CD4-positive, alpha-beta T cell treated with Interleukin-15 for 1 hour (primary cell): ENCODE measurements at regions not wholly inside any gene's neighbourhood (a gene's known extent, or its start where the extent isn't known, plus 50 kb on each side); places are given as distances from the start of the nearest gene placed in this dataset.
"Not testable (repeated sequence)": the region's sequence is repeated elsewhere in the genome, so short reads cannot be mapped to it uniquely, and the experiment has no call there.

Source experiments
- DNase-seq: peaks from one replicate; pipeline ENCODE4 v3.0.0-alpha.2; 2020

DNA sequence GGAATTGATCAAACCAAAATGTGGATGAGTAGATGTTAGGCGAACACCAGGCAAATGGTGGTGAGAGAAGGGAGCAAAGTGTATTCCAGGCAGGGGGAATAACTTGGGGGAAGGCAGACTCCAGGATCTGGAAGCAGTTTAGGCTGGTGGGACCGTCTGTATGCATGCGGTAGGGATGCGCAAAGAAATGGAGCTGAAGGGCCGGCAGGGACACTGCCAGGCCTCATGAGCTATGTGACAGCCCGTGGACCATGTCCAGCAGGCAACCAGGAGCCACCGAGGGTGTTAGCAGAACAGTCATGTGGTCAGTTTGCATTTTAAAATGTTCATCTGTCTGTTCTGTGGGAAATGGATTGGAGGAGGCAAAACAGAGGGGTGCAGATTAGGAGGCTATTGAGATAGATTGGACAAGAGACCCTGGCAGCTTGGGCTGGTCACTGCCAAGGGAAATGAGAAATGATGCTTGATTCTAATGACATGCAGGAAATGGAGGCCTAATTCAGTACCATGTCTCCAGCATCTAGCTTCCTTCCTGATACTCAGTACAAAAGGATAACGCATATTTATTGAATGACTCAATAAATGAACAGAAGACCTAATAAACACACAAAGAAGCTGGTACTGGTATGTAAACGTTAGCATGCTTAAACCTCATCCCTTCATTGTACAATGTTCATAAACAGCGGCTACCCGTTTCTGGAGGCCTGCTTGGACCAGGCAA is 412.4 kb downstream of the BUD13 start:
- DNase-seq = no peak

DNA sequence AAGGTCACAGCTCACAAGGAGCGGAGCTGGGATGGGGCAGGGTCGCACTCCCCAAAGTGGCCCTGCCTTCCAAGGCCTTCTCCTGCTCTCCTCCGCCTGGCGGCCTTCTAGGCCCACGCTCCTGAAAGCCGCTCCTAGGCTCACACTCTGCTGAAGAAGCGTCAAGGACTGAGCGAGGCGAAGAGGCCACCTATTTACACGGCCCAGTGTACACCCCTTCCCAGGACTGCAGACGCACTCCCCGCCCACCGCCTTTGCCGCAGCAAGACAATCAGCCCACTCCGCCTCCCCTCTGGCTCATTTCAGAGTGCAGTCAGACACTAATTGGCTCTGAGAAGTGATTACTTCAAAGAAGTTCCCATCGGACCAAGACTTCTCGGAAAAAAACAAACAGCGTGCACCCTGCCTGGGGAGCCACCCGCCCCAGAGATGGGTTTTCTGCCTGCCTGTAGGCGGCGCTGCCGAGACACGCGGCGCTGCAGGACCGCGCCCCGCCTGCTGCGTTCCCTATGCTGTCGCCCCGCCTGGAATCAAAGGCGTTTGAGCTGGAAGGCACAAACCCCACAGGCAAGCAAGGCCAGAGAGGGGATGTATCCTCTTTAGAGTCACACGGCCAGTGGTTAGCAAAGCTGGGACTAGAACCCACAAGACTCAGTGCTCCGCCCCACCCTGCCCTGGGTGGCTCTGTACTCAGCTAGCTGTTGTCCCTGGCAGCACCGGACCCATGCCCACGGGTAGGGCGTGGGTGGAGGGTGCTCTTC is 414.8 kb downstream of the BUD13 start:
- no peak for DNase-seq

DNA sequence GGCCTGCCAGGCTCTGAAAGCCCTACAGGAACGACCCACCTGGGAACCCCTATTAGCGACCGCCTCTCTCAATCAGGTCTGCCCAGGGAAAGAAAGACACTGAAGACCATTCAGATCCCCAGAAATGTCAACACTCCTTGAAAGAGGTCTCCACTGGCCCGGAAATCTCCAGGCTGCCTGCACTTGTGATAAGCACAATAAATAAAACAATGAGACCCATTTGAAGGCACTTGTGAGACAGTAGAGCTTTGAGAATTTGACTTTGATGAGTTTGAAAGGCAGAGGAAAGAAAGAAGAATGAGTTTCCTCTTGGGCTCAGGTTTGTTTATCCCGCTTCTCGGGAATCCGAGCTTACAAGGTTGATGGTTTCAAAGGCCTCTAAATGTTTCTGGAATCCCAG is 416.3 kb downstream of the BUD13 start:
- no peak for DNase-seq

DNA sequence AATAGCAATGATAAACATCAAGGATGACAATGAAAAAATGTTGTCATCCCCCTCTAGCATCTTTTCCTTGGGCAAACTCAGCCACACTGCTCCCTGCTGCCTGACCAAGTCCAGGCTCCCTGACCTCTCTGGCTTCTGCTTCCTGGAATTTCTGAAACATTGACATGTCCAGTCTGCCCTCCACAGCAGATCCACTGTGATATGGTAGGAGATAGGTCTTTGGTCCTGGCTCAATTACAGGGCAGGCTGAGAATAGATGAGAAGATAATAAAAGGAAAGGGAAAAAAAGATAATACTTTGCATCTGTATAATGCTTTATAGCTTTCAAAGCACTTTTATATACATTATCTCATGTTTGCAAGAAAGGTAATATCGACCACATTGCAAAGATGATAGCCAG is 417.7 kb downstream of the BUD13 start:
- no peak for DNase-seq

DNA sequence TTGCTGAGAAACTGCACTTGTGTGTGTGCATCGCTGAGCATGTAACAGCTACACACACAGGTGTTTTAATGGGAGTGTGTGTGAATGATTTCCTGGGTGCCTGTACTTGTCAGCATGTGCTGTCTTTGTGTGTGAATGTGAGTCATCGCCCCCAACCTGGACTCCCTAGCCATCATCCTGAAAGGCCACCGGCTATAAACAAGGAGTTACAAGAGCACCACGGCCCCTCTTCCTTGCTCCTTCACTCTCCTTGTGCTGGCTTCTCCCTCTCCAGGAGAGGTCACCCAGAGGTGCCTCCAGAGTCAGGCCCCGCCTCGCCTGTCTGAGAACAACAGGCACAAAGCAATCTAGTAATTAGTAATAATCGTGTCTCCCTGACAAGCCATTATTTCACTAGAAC is 419.2 kb downstream of the BUD13 start:
- no peak for DNase-seq

DNA sequence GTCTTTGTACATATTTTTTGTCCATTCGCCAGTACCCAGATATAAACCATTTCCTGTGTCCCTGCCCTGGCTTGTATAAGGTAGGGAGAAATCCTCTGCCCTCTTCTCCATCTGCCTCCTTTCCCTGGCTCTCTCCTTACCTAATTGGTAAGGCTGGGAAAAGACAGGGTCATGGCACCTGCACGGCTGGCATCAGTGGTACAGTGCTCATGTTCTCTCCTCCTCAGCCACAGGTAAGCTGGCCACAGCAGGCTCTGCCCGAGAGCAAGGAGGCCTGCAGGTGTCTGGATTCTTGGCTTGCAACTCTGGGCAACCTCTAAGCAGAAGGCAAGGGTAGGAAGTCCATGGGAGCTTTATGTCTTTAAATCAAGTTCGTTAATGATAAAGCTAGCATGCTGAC is 419.9 kb downstream of the BUD13 start:
- DNase-seq = no peak

DNA sequence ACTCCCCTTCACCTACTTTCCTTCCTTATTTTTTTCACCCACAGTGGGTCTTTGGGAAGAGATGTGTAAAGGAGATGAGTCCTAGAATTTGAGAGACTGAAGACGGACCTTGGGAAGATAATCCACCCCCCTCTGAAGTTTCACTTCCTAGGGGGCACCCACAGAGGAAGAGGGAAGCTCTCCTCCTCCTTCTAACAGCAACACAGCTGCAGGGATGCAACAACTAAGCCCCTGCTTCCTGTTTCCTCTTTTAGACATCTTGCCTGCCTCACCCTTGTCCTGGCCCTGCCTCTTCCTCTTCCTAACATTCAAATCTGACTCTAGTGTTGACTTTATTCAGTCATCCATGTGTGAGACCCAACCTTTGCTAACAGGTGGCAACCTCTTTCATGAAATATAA is 424.6 kb downstream of the BUD13 start:
- peak; percentile 42 for DNase-seq

DNA sequence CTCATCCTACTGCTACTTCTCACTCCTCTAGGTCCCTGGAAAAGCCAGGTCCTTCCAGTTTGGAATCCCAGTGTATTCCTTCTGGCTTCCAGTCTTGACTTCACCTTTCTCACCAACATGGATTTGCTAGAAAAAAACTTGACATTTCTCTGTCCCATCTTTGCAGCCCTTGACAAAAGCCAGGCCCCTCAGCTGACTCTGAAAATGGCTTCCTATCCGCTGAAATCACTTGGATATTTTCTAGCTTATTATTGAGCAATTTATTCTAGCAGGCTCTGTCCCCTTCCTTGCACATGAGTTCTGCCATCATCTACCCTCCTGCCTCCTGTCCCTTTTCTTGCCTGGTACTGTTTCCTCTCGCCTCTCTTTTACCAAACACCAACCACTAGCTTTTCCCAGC is 427.2 kb downstream of the BUD13 start:
- DNase-seq = no peak

DNA sequence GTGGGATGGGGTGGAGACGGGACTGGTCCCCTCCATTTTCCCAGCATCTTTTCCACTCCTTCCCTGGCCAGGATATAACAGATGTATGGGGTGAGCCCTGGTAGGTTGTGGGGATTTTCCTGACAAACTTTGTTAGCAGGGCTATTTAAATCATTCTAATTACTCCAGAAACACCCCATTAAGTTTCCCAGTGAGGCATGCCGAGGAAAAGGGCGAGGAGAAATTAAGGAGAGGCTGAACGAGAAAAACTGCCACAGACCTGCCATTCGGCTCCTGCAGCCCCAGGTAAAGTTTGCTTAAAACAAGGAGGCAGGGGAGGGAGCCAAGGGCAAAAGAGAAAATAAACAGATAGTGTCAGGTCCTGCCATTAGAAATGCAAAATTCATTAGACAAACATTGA is 428.2 kb downstream of the BUD13 start:
- DNase-seq = no peak

DNA sequence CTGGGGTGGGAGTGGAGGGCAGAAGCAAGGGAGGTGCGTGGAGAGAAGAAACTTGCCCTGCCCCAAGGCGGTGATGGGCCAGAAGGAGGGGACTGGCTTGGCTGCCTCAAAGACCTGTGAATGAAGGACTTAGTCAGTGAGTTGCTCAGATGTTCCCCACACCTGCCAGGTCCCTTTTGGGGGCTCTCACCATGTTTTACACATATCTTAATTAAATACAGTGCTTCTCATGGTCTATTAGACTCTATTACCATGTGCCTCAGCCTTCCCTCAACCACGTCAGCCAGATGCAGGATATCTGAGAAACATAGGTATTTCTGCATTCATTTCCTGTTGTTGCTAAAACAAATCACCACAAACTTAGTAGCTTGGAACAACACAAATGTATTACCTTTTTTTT is 429.5 kb downstream of the BUD13 start:
- DNase-seq = peak; percentile 18

DNA sequence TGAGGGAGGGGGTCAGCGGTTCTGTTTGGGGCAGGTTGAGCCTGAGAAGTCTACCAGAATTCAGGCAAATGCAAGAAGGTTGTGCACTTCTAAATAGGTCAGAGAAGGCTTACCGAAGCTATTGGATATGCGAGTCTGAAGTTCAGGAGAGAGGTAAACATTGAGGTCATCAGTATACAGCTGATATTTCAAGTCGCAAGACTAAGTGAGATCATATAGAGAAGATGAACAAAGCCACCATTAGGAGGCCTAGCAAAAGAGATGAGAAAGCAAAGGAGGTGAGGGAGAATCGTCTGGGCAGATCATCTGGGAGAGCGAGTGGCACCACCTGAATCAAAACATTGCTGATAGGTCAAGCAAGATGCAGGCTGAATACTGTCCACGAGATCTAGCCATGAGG is 430.6 kb downstream of the BUD13 start:
- no peak for DNase-seq

DNA sequence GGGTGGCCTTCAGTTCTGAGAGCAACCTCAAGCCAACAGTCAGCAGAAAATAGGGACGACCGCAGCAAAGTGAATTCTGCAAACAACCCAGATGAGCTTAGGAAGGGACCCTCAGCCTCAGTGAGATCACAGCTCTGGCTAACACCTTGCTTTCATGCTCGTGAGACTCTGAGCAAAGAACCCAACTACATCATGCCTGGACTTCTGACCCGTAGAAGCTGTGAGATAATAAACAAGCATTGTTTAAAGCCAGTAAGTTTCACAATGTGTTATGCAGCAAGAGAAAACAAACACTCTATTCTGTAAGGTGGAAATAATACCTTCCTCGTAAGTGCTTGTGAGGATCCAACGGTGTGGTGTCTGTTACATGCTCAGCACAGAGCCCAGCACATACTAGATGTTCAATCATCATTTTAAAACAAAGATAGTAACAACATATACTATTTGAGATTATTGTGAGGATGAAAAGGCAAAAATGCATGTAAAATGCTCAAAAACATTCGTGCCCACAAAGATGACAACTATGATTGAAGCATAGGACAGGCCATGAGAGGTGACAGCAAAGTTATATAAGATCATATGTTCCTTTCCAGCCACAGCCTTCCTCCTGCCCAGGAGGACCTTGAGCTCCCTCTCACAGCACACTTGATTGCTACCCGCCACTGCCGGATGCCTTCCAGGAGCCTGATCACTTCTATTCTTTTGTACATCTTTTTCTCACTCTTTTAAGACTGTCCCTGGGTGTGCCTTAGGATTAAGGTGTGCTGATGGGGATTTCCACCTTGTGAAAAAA is 433.3 kb downstream of the BUD13 start:
- no peak for DNase-seq

DNA sequence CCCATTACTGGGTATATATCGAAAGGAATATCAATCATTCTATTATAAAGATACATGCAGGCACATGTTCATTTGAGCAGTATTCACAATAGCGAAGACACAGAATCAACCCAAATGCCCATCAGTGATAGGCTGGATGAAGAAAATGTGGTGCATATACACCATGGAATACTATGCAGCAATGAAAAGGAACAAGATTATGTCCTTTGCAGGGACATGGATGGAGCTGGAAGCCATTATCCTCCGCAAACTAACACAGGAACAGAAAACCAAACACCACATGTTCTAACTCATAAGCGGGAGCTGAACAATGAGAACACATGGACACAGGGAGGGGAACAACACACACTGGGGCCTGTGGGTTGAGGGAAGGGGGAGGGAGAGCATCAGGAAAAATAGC is 434.3 kb downstream of the BUD13 start:
- not testable (repeated sequence) for DNase-seq

DNA sequence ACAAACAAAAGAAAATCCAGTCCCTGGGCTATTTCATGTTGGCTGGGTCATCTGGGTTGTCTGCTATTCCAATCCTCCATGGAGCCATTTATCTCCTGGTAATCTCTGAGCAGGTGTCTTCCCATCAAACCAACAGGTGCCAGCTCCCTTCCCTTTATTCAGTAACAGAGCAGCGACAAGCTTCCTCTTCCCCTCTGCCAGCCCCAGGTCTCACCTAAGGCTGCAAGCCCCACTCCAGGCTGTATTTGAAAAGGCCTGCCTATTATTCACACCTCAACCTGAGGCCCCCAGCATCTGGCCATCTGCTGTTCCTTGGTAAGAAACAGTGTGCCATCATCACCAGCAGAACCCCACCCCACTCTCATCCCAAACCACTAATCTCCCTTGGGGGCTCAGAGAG is 436.2 kb downstream of the BUD13 start:
- no peak for DNase-seq

DNA sequence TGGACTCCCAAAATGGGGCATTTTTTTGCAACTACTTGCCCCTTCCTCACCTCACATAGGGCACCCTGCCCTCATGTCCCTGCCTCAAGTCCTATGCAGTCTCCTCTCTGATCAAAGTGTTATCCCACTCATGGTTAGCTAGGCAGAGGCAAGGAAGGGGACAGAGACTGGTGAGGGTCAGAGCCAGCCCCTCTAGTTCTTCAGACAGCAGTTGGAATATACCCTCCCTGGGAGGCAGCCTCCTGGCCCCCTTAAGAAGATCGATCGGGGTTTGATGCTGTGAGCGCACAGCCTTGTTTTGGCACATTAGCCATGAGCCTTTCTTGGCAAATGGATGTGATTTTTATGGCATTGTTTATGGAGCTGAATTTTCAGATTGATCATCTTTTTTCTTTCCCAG is 436.9 kb downstream of the BUD13 start:
- no peak for DNase-seq

DNA sequence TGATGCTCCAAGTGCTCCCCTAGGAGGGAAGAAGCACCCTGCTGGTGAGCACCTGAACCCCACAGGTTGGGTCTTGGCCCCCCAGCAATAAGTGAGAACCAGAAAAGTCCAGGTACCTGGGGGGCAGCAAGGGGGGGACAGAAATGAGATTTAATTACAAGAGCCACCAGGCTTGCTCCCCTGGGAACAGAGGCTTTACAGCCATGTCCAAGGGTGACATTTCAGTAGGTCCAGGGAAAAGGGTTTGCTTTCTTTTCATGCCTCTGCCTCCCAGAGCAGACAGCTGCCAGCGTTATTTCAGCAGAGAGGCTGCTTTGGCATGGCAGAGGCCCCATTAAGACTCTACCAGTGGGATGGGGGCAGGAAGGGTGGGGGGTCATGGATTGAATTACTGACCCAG is 437.7 kb downstream of the BUD13 start:
- DNase-seq = no peak

DNA sequence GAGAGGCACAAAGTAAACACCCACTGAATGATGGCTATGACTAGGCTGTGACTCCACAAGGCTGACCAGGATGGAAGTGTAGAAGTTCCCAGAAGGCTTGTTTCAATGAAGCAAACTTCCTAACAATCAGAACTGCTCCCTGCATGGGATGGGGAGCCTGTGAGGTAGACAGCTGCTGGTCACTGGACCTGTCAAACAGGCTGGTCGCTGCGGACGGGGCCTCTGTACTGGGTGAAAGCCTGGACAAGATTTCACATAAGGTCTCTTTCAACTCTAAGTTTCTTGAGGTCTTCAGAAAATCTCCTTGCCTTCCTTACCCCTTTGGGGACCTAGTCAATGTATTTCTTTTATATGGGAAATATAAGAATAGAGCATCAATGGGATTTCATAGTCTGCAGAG is 438.2 kb downstream of the BUD13 start:
- no peak for DNase-seq

DNA sequence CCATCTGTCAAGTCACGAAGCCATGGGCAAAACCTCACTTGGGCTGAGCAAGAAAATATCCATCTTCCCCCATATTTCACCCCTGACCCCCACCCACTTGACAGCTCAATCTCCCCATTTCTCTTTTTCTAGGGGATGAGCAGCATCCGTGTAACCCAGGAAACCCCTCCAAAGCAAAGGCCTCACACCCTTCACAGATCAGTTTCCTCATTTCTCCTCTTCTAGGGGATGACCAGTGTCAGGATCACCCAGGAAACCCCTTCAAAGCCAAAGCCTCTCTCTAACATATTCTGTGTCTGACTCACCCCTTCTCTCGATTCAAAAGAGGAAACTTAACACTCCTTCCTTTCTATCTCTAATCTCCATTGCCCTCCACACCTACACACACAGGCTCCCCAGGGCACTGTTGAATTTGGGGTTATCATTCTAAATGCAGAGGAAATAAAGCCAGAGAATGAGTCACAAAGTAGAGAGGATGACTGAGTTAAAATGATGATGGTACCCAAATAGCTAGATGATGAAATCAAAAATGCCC is 439.7 kb downstream of the BUD13 start:
- no peak for DNase-seq

DNA sequence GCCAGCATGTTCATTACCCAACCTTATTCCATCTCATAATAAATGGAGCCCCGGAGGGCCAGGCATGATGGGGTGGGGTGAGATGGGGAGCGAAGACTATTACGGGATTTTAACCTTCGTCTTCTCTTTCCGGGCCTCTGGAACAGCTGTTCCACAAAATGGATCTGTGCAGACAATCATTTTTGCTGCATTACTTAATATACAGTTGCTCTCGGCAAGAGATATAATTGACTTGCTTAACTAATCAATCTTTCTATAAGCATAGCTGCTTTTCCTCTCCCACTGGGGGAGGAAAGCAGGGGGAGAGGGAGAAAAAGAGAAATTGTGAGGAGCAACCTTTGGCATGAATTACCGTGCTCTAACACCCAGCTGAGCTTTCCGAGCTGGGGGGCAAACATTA is 440.4 kb downstream of the BUD13 start:
- DNase-seq = no peak

DNA sequence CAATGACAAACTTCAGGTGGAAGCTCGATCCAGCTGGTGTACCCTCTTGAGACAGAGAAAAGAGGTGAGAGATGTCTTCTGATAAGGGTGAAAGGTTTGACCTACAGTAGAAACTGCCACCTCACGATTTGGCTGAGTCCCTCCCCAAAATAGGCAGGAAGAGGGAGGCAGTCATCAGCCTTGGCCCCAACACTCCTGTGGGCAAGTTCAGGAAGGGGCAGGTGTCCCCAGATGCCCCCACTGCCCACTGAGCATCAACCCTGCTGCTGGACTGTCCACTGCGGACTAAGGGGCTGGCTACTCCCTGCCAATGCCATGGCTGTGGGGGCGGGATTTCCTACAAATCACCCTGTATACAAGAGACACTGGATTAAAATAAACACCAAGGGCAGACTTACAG is 441.4 kb downstream of the BUD13 start:
- DNase-seq = no peak

DNA sequence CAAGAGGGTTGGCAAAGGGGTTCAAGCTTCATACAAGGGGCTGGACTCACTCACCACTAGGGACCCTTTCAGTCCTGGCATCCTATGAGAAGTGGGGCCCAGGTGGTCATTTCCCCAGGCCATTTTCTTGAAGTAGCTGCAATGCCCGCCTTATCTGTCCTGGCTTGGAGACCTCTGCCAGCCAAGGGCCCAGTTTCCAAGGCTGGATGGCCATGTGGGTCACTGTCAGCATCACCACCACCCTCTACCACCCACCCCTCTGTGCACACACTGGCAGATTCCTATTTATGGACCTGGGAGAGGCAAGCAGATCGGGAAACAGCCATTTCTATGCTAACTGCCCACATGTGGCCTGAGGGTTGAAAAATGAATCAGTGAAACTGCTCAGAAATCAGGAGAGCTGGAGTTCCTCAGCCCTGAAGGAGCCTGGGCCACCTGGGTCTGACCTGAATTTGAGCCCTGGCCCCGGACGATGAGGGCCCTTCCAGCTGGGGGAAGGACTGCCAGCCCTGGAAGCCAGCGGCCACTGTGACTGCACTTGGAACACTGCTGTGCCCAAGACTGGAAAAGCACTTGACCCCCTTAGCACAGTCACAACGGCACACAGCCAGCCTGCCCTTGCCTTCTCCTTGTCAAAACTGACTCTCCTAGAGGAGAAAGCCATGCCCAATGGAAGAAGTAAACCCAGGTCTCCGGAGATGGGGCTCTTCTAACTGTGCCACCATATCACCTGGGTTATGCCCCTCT is 442.2 kb downstream of the BUD13 start:
- no peak for DNase-seq

DNA sequence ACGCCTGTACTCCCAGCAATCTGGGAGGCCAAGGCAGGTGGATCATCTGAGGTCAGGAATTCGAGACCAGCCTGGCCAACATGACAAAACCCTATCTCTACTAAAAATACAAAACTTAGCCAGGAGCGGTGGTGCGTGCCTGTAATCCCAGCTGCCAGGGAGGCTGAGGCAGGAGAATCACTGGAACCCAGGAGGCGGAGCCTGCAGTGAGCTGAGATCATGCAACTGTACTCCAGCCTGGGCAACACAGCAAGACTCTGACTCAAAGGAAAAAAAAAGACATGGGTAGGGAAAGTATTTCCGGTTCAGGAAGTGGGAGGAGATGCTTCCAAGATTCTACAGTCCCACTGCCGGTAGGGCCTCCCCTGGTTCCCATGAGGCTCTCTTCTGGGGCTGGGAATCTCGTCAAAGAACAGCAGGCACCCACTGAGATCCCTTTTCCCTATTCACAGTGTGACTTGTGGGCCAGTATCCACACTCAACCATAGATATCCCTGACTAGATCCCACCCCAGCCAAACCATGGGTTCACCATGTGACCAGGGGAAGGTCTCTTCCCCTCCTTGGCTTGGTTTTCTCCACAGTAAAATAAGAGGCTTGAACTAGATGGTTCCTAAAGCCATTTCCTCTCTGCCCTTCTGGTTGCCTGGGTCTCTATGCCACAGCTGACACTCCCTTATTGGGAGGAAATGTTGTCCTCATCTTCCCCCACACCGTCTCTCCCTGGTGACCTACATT is 443.3 kb downstream of the BUD13 start:
- no peak for DNase-seq
